H54 (cell line): ENCODE measurements at regions not wholly inside any gene's neighbourhood (a gene's known extent, or its start where the extent isn't known, plus 50 kb on each side); places are given as distances from the start of the nearest gene placed in this dataset.

ENCODE experiments used
- DNase-seq: peaks from one replicate; pipeline ENCODE4 v3.0.0; 2011; ENCODE audit warnings: low spot score, mixed read lengths; ENCODE audit not compliant: insufficient read length
- FAIRE-seq: peaks from 3 replicates; lab custom pipeline; 2011; peaks lifted over from hg19 to GRCh38; lab: Jason Lieb, UNC
- POLR2A ChIP-seq: IDR thresholded peaks from 2 replicates; pipeline ENCODE4 v1.6.1; 2011; ENCODE audit warnings: low read depth, mild to moderate bottlenecking, low read length

GRCh38 chr5:38634568-38635369 lies 78.3 kb upstream of the LIFR start:
- FAIRE-seq (no peak), DNase-seq (no peak)
- no peak for TF ChIP-seq POLR2A

DNA sequence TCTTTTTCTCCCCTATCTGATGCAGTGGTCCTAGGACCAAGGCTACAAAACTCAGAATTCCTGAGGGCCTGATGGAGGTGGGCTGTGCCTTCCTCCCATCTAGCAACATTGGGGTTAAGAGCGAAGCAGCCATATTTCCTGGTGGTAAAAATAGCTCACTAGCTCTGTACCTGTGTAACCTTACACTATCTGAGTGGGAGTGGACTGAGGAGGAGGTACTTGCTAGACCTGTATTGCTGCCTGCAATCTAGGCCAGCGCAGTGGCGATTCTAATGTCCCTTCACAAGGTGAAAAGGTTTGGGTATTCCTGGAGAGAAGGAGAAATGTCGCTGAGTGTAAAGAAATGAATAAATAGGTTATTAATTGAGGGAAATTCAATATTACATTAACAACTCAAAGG lies 80.2 kb upstream of the LIFR start:
- FAIRE-seq: no peak
- no peak for DNase-seq
- TF ChIP-seq POLR2A: no peak

DNA sequence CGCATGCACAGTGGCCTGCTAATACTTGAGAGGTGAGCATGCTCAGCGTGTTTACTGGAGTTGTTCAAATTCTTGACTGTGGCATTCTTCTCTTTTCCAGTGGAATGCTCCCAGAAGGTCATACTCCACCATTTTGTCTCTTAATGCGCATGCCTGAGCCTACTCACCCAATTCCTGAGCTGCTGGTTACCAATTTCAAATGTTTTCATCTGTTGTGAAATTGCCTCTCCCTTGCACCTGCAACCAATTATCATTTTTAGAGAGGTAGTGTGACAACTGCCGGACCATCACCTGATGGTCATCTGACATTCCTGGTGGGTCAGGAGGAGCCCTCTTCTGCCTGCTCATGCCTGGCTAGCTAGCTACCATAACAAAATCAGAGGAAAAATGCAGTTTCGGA lies 82.2 kb upstream of the LIFR start:
- DNase-seq: no peak

GRCh38 chr5:38639377-38640358 lies 83.2 kb upstream of the LIFR start:
- no peak for DNase-seq
- FAIRE-seq: no peak
- TF ChIP-seq POLR2A: no peak

More for the DNA sequence above, 82.2 kb upstream of the LIFR start:
- no peak for TF ChIP-seq POLR2A
- FAIRE-seq: no peak

- no peak for TF ChIP-seq POLR2A
- FAIRE-seq (no peak), DNase-seq (no peak)
Measured at GRCh38 chr5:38641003-38641402, 84.6 kb upstream of the LIFR start.

DNA sequence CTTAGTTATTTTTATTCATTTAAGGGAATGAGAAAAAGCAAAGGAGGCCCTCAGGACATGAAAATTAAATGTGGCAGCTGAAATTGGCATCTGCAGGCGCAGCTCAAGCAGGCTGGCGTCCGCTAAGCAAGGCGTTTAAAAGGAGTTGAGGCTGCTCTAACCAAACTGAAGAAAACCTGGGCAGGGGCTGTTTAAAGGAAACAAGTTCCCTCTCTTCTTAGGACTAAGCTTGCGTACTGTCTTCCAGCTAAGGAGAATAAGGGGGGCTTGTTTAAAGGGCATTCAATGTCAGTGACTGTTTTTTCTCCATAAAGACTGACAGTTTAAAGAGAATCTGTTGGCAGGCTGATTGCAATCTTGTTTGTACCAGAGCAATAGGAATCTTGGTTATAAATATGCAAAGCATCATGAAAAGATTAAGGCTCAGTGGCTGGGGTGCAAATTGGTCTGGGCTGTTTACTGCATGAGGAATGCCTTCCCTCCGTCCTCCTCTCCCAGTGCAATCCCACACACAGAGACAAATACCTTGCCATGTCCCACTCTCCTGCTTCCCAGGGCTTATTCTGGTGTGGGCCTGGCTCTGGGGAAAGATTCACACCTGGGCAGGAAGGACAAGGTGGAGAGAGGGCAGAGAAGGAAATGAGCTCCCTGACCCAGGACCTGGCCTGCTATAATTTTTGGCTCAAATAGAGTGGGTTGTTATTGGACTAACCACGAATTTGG lies 85.9 kb upstream of the LIFR start:
- no peak for TF ChIP-seq POLR2A
- FAIRE-seq: no peak
- no peak for DNase-seq

GRCh38 chr5:38643616-38644015 lies 87.2 kb upstream of the LIFR start:
- no peak for TF ChIP-seq POLR2A
- FAIRE-seq: no peak
- DNase-seq: no peak

GRCh38 chr5:38645508-38645907 lies 89.1 kb upstream of the LIFR start:
- no peak for FAIRE-seq
- no peak for TF ChIP-seq POLR2A
- no peak for DNase-seq

- FAIRE-seq (no peak), DNase-seq (no peak)
- no peak for TF ChIP-seq POLR2A
Measured at GRCh38 chr5:38648703-38649291, 92.4 kb upstream of the LIFR start.

DNA sequence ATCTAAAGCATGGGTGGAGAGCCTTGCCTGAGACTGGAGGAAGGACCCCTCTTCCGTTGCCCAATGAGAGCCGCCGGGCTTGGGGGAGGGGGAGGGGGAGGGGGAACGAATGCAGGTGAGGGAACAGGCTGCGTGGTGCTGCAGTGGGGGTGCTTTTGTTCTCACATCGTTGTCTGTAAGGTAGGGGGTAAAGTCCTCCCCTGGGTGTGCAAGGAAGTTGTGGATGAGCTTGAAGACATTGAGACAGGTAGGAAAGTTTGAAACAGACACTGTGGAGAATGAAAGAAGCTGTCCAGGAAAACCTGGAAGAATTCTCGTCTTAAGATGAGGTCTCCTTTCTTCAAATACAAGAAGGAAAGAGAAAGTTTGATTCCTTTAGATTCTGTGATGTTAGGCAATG lies 94.1 kb upstream of the LIFR start:
- FAIRE-seq: no peak

DNA sequence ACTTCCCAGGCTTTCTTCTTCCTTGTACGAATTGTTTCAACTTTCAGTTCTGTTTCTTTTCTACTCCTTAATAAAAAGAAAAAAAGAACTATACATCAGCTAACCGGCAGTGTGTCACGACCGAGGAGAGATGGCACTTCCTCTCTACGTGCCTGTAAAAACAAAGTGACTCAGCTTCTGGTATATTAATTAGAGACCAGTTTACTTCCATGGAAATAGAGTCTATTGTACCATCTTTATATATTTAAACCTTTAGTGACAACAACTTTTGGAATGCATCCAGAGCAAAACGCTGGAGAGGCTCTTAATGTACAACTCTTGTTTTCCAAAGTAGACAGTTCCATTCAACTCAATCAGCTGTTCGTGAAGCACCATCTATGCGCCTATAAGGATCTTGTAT lies 94.5 kb upstream of the LIFR start:
- DNase-seq (no peak), FAIRE-seq (peak; percentile 6)
- no peak for TF ChIP-seq POLR2A

More for the DNA sequence above, 94.1 kb upstream of the LIFR start:
- no peak for TF ChIP-seq POLR2A
- DNase-seq: no peak

DNA sequence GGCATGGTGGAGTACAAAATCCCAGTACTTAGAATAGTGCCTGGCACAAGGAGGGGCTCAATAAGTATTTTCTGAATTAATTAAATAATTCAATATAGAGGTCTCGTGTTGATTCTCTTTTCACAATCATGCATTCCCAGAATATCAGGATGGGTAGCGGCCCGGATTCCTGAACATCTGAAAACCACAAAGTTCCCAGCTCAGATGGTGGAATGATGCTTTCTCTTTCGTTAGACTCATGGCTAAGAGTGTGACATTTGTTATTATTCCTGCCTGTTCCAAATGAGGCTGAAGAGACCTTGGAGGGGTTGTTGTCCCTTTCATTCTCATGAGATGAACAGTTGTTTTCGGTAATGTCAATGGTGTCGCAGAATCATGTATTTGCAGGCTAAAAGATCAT lies 95.4 kb upstream of the LIFR start:
- DNase-seq (no peak), FAIRE-seq (no peak)
- TF ChIP-seq POLR2A: no peak

- FAIRE-seq: no peak
- no peak for DNase-seq
- TF ChIP-seq POLR2A: no peak
Measured at GRCh38 chr5:38653389-38653788, 96.9 kb upstream of the LIFR start.
